MM.1S (cell line): ENCODE measurements at regions not wholly inside any gene's neighbourhood (a gene's known extent, or its start where the extent isn't known, plus 50 kb on each side); places are given as distances from the start of the nearest gene placed in this dataset.

Experiments used
- DNase-seq: peaks from one replicate; pipeline ENCODE4 v3.0.0-alpha.2; 2015
- H2AFZ ChIP-seq: fragments of 300-600 bp; sonication (generic); 2 replicates; pipeline ENCODE4 v1.6.0; 2016; ENCODE audit warnings: antibody characterized with exemption, low read length
- H3F3A ChIP-seq: fragments of 300-600 bp; sonication (generic); 2 replicates; pipeline ENCODE4 v1.6.1; 2016; ENCODE audit warnings: mild to moderate bottlenecking, antibody characterized with exemption, low read length, moderate library complexity, mixed read lengths; ENCODE audit not compliant: insufficient read depth
- H3K27ac ChIP-seq: fragments of 300-600 bp; sonication (generic); 2 replicates; pipeline ENCODE4 v1.5.1; 2016; ENCODE audit warnings: mild to moderate bottlenecking, low read length
- H3K27me3 ChIP-seq: fragments of 300-600 bp; sonication (generic); replicated peaks from 2 replicates; pipeline ENCODE4 v1.6.0; 2016; ENCODE audit warnings: low read length; ENCODE audit not compliant: insufficient read depth
- H3K36me3 ChIP-seq: fragments of 300-600 bp; sonication (generic); replicated peaks from 2 replicates; pipeline ENCODE4 v1.6.1; 2016; ENCODE audit warnings: mild to moderate bottlenecking, low read length, mixed read lengths; ENCODE audit not compliant: insufficient read depth
- H3K4me1 ChIP-seq: fragments of 300-600 bp; sonication (generic); 2 replicates; pipeline ENCODE4 v1.6.1; 2016; ENCODE audit warnings: low read length, mixed read lengths
- H3K4me2 ChIP-seq: fragments of 300-600 bp; sonication (generic); 2 replicates; pipeline ENCODE4 v1.6.0; 2016; ENCODE audit warnings: low read depth, low read length
- H3K4me3 ChIP-seq: fragments of 300-600 bp; sonication (generic); 2 replicates; pipeline ENCODE4 v1.5.1; 2016; ENCODE audit warnings: low read length, mixed read lengths
- H3K79me2 ChIP-seq: fragments of 300-600 bp; sonication (generic); 2 replicates; pipeline ENCODE4 v1.6.1; 2016; ENCODE audit warnings: mixed run types, low read length, mixed read lengths
- H3K9ac ChIP-seq: fragments of 300-600 bp; sonication (generic); 2 replicates; pipeline ENCODE4 v1.6.1; 2016; ENCODE audit warnings: low read length, mixed read lengths
- H3K9me2 ChIP-seq: fragments of 300-600 bp; sonication (generic); replicated peaks from 2 replicates; pipeline ENCODE4 v1.6.1; 2016; ENCODE audit warnings: mild to moderate bottlenecking, low read length, mixed read lengths; ENCODE audit not compliant: insufficient read depth
- H3K9me3 ChIP-seq: fragments of 300-600 bp; sonication (generic); replicated peaks from 2 replicates; pipeline ENCODE4 v1.6.1; 2016; ENCODE audit warnings: mild to moderate bottlenecking, low read length, mixed read lengths; ENCODE audit not compliant: insufficient read depth
- H4K20me1 ChIP-seq: fragments of 300-600 bp; sonication (generic); 2 replicates; pipeline ENCODE4 v1.6.1; 2016; ENCODE audit warnings: mild to moderate bottlenecking, low read length, moderate library complexity, mixed read lengths; ENCODE audit not compliant: insufficient read depth
- CTCF ChIP-seq: fragments of 300-600 bp; sonication (generic); IDR thresholded peaks from 2 replicates; pipeline ENCODE4 v1.5.1; 2016; ENCODE audit warnings: antibody characterized with exemption, low read length, mixed read lengths
- EZH2 ChIP-seq: fragments of 300-600 bp; sonication (generic); optimal IDR thresholded peaks from 2 replicates; pipeline ENCODE3; 2017; ENCODE audit warnings: low read depth, mild to moderate bottlenecking, antibody characterized with exemption, low read length, mixed read lengths
- EZH2phosphoT487 ChIP-seq: fragments of 300-600 bp; sonication (generic); IDR thresholded peaks from 2 replicates; pipeline ENCODE4 v1.6.1; 2018; ENCODE audit warnings: antibody characterized with exemption, low read length

GRCh38 chrX:46310815-46311497 lies 234.3 kb downstream of the ZNF674 start:
- DNase-seq, result no peak
- no peaks in the 10 kb centered on the region for H3K36me3 ChIP-seq
- H3K4me2 ChIP-seq, result 0 out of 2 replicates have a peak overlapping the region, but pooled peaks have one; percentile 1
- no peaks in the 10 kb centered on the region for H3K4me1 ChIP-seq
- no peaks in the 10 kb centered on the region for H3K9me2 ChIP-seq
- H3K79me2 ChIP-seq, result no peaks in the 10 kb centered on the region
- no peak overlapping the region for H3K27ac ChIP-seq
- H2AFZ ChIP-seq, result no peak overlapping the region
- no peak overlapping the region for H3K9ac ChIP-seq
- H3F3A ChIP-seq, result no peaks in the 10 kb centered on the region
- TF ChIP-seq CTCF, result no peak
- TF ChIP-seq EZH2, result no peak
- no peak for TF ChIP-seq EZH2phosphoT487
- H3K9me3 ChIP-seq, result no peaks in the 10 kb centered on the region
- no peaks in the 10 kb centered on the region for H4K20me1 ChIP-seq
- H3K4me3 ChIP-seq, result no peak overlapping the region
- H3K27me3 ChIP-seq, result no peaks in the 10 kb centered on the region

- H3K4me2 ChIP-seq, result no peak overlapping the region
- H3K9ac ChIP-seq, result no peak overlapping the region
- H3K9me2 ChIP-seq, result no peaks in the 10 kb centered on the region
- no peak for DNase-seq
- H4K20me1 ChIP-seq, result no peaks in the 10 kb centered on the region
- H3K4me1 ChIP-seq, result no peaks in the 10 kb centered on the region
- H3K36me3 ChIP-seq, result no peaks in the 10 kb centered on the region
- H2AFZ ChIP-seq, result no peak overlapping the region
- TF ChIP-seq EZH2phosphoT487 (no peak), CTCF (no peak), EZH2 (no peak)
- H3K9me3 ChIP-seq, result no peaks in the 10 kb centered on the region
- H3F3A ChIP-seq, result no peaks in the 10 kb centered on the region
- no peak overlapping the region for H3K27ac ChIP-seq
- H3K27me3 ChIP-seq, result no peaks in the 10 kb centered on the region
- H3K79me2 ChIP-seq, result no peaks in the 10 kb centered on the region
- no peak overlapping the region for H3K4me3 ChIP-seq
Observed at GRCh38 chrX:46308110-46308509, 237.1 kb downstream of the ZNF674 start.

- Histone ChIP-seq H2AFZ (no peak overlapping the region), H3K36me3 (no peaks in the 10 kb centered on the region), H3F3A (no peaks in the 10 kb centered on the region), H3K27ac (no peak overlapping the region), H3K4me1 (no peaks in the 10 kb centered on the region), H3K9ac (no peak overlapping the region), H3K9me3 (no peaks in the 10 kb centered on the region), H3K4me2 (no peak overlapping the region), H3K27me3 (no peaks in the 10 kb centered on the region), H3K9me2 (no peaks in the 10 kb centered on the region), H3K4me3 (no peak overlapping the region), H4K20me1 (no peaks in the 10 kb centered on the region), H3K79me2 (no peaks in the 10 kb centered on the region)
- no peak for DNase-seq
- TF ChIP-seq EZH2, result no peak
- no peak for TF ChIP-seq EZH2phosphoT487
- no peak for TF ChIP-seq CTCF
Observed at GRCh38 chrX:46306103-46306502, 239.1 kb downstream of the ZNF674 start.
